ENCODE measurements at regions not wholly inside any gene's neighbourhood (a gene's known extent, or its start where the extent isn't known, plus 50 kb on each side); places are given as distances from the start of the nearest gene placed in this dataset.

DNA sequence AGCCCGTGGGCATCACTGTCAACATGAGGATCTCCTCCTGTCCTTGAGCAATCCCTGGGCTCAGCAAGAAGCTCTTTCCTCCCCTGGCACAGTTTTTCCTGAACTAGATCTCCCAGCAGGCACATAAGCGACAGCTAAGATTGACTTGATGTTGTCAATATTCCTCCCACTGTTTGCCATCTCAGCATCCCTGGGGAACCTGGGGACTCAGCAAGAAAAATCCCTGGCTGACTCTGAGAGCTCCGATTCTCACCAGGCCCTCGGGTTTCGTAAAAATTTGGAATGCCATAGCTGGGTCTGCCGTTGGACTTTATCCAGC, 687.2 kb downstream of the MATN1 start:
- Histone ChIP-seq H2AFZ (ENCODE audit: control insufficient read depth, low read depth, low read length) (no peak overlapping the region), H3K9ac (ENCODE audit: control insufficient read depth, insufficient read depth, low read length) (no peak overlapping the region), H3K36me3 (ENCODE audit: control insufficient read depth in 2 of 2, insufficient read depth in 2 of 2, low read length in 1 of 2) (no peaks in the 10 kb centered on the region), H3K27me3 (replicated peaks in 1 of 2; ENCODE audit: control insufficient read depth in 2 of 2, insufficient read depth in 2 of 2, low read length in 1 of 2) (no peaks in the 10 kb centered on the region; a peak in 1 of 4 replicates), H3K4me3 (no peak overlapping the region), H3K27ac (ENCODE audit: control insufficient read depth, insufficient read depth) (no peak overlapping the region), H3K4me1 (ENCODE audit: control insufficient read depth, insufficient read depth, low read length) (no peaks in the 10 kb centered on the region), H3K9me3 (replicated peaks; ENCODE audit: control insufficient read depth, insufficient read depth, low read length) (no peaks in the 10 kb centered on the region), H3K4me2 (ENCODE audit: control insufficient read depth, insufficient read depth) (no peak overlapping the region), H4K20me1 (ENCODE audit: control insufficient read depth, insufficient read depth) (no peaks in the 10 kb centered on the region), H3K79me2 (ENCODE audit: control insufficient read depth, insufficient read depth, low read length) (no peaks in the 10 kb centered on the region)
- CTCF ChIA-PET, result no interaction called here
- RAD21 ChIA-PET (ENCODE audit: unreplicated experiment), result no interaction called here
- in situ Hi-C loops (cut with MboI), result no loop called here
- no peak for TF ChIP-seq CEBPB (IDR thresholded peaks at IDR 0.05; ENCODE audit: borderline replicate concordance in 1 of 2, low read depth in 2 of 2, low read length in 2 of 2)
- TF ChIP-seq, protein P1, sequence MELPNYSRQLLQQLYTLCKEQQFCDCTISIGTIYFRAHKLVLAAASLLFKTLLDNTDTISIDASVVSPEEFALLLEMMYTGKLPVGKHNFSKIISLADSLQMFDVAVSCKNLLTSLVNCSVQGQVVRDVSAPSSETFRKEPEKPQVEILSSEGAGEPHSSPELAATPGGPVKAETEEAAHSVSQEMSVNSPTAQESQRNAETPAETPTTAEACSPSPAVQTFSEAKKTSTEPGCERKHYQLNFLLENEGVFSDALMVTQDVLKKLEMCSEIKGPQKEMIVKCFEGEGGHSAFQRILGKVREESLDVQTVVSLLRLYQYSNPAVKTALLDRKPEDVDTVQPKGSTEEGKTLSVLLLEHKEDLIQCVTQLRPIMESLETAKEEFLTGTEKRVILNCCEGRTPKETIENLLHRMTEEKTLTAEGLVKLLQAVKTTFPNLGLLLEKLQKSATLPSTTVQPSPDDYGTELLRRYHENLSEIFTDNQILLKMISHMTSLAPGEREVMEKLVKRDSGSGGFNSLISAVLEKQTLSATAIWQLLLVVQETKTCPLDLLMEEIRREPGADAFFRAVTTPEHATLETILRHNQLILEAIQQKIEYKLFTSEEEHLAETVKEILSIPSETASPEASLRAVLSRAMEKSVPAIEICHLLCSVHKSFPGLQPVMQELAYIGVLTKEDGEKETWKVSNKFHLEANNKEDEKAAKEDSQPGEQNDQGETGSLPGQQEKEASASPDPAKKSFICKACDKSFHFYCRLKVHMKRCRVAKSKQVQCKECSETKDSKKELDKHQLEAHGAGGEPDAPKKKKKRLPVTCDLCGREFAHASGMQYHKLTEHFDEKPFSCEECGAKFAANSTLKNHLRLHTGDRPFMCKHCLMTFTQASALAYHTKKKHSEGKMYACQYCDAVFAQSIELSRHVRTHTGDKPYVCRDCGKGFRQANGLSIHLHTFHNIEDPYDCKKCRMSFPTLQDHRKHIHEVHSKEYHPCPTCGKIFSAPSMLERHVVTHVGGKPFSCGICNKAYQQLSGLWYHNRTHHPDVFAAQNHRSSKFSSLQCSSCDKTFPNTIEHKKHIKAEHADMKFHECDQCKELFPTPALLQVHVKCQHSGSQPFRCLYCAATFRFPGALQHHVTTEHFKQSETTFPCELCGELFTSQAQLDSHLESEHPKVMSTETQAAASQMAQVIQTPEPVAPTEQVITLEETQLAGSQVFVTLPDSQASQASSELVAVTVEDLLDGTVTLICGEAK (IDR thresholded peaks at IDR 0.05; ENCODE audit: borderline replicate concordance), result no peak
- POLR2A ChIA-PET, result no interaction called here
- FAIRE-seq, result no peak
- BruUV-seq (replicated peaks), result no TSS peak
- intact Hi-C loops (cut with micrococcal nuclease; ENCODE audit: unreplicated experiment), result no loop called here
- no peak for DNase-seq (ENCODE audit: low read depth, low spot score)
- SMC1A ChIA-PET (ENCODE audit: uncharacterized antibody, unreplicated experiment), result no interaction called here
- WGBS (ENCODE audit: insufficient coverage, insufficient replicate concordance, low lambda C conversion rate, missing lambda C conversion rate), result 28% methylated on average over 6 of the region's 6 CpGs
- no peak for ATAC-seq

DNA sequence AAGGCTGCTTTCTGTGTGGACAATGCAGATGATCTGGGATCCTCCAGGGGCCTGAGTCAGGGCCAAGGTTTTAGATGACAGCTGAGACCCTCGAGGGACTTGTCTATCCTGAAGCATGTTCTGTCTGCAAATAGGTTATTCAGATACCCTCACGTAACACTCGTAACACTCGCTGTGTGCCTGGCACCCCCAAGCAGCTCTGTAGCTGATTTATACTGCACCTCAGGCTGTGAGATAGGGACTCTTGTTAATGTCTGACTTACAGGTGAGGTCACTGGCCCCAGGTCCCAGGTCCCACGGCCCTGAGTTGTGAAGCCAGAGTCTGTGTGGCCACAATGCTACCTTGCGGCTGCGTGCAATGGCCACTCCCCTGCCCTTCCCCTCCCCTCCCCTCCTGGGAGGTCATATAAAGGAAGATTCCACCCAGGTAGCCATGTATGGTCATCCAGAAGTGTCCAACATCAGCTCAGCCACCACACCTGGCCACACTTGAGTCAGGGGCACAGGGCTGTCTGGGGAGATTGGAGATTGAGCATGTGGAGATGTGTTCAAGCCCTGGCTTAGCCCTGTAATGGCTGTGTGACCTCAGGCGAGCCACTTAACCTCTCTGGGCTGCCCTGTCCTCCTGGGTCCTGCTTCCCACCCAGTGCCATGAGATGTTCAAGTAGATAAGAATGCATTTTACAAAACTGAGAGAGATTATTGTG, 687.7 kb downstream of the MATN1 start:
- no TSS peak for BruUV-seq (replicated peaks)

More for the DNA sequence above, 687.7 kb downstream of the MATN1 start:
- Histone ChIP-seq H3K4me2 (ENCODE audit: control insufficient read depth, insufficient read depth) (no peak overlapping the region), H3K27me3 (replicated peaks in 1 of 2; ENCODE audit: control insufficient read depth in 2 of 2, insufficient read depth in 2 of 2, low read length in 1 of 2) (no peaks in the 10 kb centered on the region; a peak in 1 of 4 replicates), H3K4me3 (no peak overlapping the region), H3K27ac (ENCODE audit: control insufficient read depth, insufficient read depth) (no peak overlapping the region), H2AFZ (ENCODE audit: control insufficient read depth, low read depth, low read length) (no peak overlapping the region), H4K20me1 (ENCODE audit: control insufficient read depth, insufficient read depth) (no peaks in the 10 kb centered on the region), H3K4me1 (ENCODE audit: control insufficient read depth, insufficient read depth, low read length) (no peaks in the 10 kb centered on the region), H3K9me3 (replicated peaks; ENCODE audit: control insufficient read depth, insufficient read depth, low read length) (no peaks in the 10 kb centered on the region), H3K9ac (ENCODE audit: control insufficient read depth, insufficient read depth, low read length) (no peak overlapping the region), H3K79me2 (ENCODE audit: control insufficient read depth, insufficient read depth, low read length) (no peaks in the 10 kb centered on the region), H3K36me3 (ENCODE audit: control insufficient read depth in 2 of 2, insufficient read depth in 2 of 2, low read length in 1 of 2) (no peaks in the 10 kb centered on the region)
- WGBS (ENCODE audit: insufficient coverage, insufficient replicate concordance, low lambda C conversion rate, missing lambda C conversion rate), result 26% methylated on average over 8 of the region's 8 CpGs
- DNase-seq (ENCODE audit: low read depth, low spot score) (no peak), FAIRE-seq (no peak), ATAC-seq (no peak)
- ChIA-PET POLR2A (no interaction called here), SMC1A (ENCODE audit: uncharacterized antibody, unreplicated experiment) (no interaction called here), RAD21 (ENCODE audit: unreplicated experiment) (no interaction called here), CTCF (no interaction called here)
- in situ Hi-C loops (cut with MboI), result no loop called here
- intact Hi-C loops (cut with micrococcal nuclease; ENCODE audit: unreplicated experiment), result no loop called here
- TF ChIP-seq, protein P2, sequence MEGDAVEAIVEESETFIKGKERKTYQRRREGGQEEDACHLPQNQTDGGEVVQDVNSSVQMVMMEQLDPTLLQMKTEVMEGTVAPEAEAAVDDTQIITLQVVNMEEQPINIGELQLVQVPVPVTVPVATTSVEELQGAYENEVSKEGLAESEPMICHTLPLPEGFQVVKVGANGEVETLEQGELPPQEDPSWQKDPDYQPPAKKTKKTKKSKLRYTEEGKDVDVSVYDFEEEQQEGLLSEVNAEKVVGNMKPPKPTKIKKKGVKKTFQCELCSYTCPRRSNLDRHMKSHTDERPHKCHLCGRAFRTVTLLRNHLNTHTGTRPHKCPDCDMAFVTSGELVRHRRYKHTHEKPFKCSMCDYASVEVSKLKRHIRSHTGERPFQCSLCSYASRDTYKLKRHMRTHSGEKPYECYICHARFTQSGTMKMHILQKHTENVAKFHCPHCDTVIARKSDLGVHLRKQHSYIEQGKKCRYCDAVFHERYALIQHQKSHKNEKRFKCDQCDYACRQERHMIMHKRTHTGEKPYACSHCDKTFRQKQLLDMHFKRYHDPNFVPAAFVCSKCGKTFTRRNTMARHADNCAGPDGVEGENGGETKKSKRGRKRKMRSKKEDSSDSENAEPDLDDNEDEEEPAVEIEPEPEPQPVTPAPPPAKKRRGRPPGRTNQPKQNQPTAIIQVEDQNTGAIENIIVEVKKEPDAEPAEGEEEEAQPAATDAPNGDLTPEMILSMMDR (IDR thresholded peaks at IDR 0.05 in 2 of 3, conservative IDR thresholded peaks at IDR 0.05 in 1 of 3; ENCODE audit: control insufficient read depth in 2 of 3, extremely low read depth in 1 of 3, insufficient read depth in 1 of 3, low read depth in 3 of 3, low read length in 3 of 3), result no peak
- no peak for TF ChIP-seq RELA (IDR thresholded peaks at IDR 0.05; ENCODE audit: borderline replicate concordance, partially characterized antibody)
- no peak for TF ChIP-seq NFYB (IDR thresholded peaks at IDR 0.05; ENCODE audit: insufficient read depth, low read depth, low read length)
